ENCODE measurements at regions not wholly inside any gene's neighbourhood (a gene's known extent, or its start where the extent isn't known, plus 50 kb on each side); places are given as distances from the start of the nearest gene placed in this dataset.
A peak's percentile ranks its signal among the peaks of the same experiment; 100 is the strongest.

DNA sequence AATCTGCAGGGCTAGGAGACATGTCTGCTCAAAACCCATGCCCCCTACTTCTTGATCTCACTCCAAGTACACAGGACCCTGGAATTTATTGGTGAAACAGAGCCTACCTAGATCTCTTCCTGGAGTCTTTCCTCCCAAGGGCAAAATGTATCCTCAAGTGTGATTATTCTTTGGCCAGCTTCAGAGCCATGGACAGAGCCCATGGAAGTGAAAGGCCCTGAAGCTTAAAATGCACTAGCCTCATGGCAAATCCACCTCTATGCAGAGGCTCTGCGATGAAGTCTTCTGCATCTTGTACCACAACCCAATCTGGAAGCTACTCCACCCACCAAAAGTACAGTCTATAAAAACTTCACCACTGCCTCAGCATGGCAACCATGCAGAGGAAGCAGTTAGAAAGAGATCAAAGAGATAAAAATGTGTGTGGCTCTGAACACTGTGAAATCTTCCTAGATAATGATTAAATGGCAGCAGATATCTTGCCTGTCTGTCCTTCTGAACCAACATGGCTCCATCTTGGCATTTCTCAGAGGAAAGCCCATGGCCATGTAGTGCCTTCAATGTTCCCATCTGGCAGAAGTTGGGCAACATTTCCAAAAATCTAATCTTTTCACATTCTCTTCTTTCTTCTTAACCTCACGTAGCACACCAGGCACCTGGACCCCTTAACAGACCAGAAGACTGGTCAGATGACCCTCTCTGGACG lies 142.9 kb upstream of the KLF7 start (continued):
- TF ChIP-seq ZNF239 (CRISPR knock-in tag; IDR thresholded peaks at IDR 0.05) (peak; percentile 53; the same call in 1 of the 2 replicates), ZNF140 (CRISPR knock-in tag; IDR thresholded peaks at IDR 0.05) (no peak), PHB (CRISPR knock-in tag; IDR thresholded peaks at IDR 0.05) (no peak), CAMTA2 (CRISPR knock-in tag; conservative IDR thresholded peaks at IDR 0.05) (no peak), ZNF311 (CRISPR knock-in tag; IDR thresholded peaks at IDR 0.05) (peak; percentile 69; the same call in 1 of the 2 replicates), LCOR (CRISPR knock-in tag; IDR thresholded peaks at IDR 0.05) (no peak), CBX8 (IDR thresholded peaks at IDR 0.05; ENCODE audit: borderline replicate concordance, extremely low read depth, low read depth, low read length, poor library complexity, severe bottlenecking) (no peak), FOXK1 (CRISPR knock-in tag; IDR thresholded peaks at IDR 0.05; ENCODE audit: borderline replicate concordance) (no peak), NCOA6 (IDR thresholded peaks at IDR 0.05) (no peak), JUN (IDR thresholded peaks at IDR 0.05; ENCODE audit: borderline replicate concordance, low read depth, low read length) (no peak), JUN (CRISPR knock-in tag; IDR thresholded peaks at IDR 0.05; ENCODE audit: borderline replicate concordance) (no peak), ZNF316 (IDR thresholded peaks at IDR 0.05) (no peak)
- TF ChIP-seq, protein P1, sequence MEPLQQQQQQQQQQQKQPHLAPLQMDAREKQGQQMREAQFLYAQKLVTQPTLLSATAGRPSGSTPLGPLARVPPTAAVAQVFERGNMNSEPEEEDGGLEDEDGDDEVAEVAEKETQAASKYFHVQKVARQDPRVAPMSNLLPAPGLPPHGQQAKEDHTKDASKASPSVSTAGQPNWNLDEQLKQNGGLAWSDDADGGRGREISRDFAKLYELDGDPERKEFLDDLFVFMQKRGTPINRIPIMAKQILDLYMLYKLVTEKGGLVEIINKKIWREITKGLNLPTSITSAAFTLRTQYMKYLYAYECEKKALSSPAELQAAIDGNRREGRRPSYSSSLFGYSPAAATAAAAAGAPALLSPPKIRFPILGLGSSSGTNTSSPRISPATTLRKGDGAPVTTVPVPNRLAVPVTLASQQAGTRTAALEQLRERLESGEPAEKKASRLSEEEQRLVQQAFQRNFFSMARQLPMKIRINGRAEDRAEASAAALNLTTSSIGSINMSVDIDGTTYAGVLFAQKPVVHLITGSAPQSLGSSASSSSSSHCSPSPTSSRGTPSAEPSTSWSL (CRISPR knock-in tag; IDR thresholded peaks at IDR 0.05; ENCODE audit: borderline replicate concordance): no peak
- TF ChIP-seq, protein P2, sequence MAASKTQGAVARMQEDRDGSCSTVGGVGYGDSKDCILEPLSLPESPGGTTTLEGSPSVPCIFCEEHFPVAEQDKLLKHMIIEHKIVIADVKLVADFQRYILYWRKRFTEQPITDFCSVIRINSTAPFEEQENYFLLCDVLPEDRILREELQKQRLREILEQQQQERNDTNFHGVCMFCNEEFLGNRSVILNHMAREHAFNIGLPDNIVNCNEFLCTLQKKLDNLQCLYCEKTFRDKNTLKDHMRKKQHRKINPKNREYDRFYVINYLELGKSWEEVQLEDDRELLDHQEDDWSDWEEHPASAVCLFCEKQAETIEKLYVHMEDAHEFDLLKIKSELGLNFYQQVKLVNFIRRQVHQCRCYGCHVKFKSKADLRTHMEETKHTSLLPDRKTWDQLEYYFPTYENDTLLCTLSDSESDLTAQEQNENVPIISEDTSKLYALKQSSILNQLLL (CRISPR knock-in tag; IDR thresholded peaks at IDR 0.05; ENCODE audit: borderline replicate concordance): no peak
- TF ChIP-seq, protein P3, sequence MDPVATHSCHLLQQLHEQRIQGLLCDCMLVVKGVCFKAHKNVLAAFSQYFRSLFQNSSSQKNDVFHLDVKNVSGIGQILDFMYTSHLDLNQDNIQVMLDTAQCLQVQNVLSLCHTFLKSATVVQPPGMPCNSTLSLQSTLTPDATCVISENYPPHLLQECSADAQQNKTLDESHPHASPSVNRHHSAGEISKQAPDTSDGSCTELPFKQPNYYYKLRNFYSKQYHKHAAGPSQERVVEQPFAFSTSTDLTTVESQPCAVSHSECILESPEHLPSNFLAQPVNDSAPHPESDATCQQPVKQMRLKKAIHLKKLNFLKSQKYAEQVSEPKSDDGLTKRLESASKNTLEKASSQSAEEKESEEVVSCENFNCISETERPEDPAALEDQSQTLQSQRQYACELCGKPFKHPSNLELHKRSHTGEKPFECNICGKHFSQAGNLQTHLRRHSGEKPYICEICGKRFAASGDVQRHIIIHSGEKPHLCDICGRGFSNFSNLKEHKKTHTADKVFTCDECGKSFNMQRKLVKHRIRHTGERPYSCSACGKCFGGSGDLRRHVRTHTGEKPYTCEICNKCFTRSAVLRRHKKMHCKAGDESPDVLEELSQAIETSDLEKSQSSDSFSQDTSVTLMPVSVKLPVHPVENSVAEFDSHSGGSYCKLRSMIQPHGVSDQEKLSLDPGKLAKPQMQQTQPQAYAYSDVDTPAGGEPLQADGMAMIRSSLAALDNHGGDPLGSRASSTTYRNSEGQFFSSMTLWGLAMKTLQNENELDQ (CRISPR knock-in tag; IDR thresholded peaks at IDR 0.05; ENCODE audit: borderline replicate concordance): no peak
- TF ChIP-seq, protein P4, sequence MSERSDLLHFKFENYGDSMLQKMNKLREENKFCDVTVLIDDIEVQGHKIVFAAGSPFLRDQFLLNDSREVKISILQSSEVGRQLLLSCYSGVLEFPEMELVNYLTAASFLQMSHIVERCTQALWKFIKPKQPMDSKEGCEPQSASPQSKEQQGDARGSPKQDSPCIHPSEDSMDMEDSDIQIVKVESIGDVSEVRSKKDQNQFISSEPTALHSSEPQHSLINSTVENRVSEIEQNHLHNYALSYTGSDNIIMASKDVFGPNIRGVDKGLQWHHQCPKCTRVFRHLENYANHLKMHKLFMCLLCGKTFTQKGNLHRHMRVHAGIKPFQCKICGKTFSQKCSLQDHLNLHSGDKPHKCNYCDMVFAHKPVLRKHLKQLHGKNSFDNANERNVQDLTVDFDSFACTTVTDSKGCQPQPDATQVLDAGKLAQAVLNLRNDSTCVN (CRISPR knock-in tag; IDR thresholded peaks at IDR 0.05): no peak
- TF ChIP-seq, protein P5, sequence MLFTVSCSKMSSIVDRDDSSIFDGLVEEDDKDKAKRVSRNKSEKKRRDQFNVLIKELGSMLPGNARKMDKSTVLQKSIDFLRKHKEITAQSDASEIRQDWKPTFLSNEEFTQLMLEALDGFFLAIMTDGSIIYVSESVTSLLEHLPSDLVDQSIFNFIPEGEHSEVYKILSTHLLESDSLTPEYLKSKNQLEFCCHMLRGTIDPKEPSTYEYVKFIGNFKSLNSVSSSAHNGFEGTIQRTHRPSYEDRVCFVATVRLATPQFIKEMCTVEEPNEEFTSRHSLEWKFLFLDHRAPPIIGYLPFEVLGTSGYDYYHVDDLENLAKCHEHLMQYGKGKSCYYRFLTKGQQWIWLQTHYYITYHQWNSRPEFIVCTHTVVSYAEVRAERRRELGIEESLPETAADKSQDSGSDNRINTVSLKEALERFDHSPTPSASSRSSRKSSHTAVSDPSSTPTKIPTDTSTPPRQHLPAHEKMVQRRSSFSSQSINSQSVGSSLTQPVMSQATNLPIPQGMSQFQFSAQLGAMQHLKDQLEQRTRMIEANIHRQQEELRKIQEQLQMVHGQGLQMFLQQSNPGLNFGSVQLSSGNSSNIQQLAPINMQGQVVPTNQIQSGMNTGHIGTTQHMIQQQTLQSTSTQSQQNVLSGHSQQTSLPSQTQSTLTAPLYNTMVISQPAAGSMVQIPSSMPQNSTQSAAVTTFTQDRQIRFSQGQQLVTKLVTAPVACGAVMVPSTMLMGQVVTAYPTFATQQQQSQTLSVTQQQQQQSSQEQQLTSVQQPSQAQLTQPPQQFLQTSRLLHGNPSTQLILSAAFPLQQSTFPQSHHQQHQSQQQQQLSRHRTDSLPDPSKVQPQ (CRISPR knock-in tag; IDR thresholded peaks at IDR 0.05; ENCODE audit: borderline replicate concordance): no peak

Measured in K562 (cell line).